T-helper 1 cell (primary cell): ENCODE measurements at regions not wholly inside any gene's neighbourhood (a gene's known extent, or its start where the extent isn't known, plus 50 kb on each side); places are given as distances from the start of the nearest gene placed in this dataset.

Experiments used
- DNase-seq, 5 donors: peaks; one replicate each; pipeline ENCODE4 v3.0.0-alpha.2; 2012 to 2020

DNA sequence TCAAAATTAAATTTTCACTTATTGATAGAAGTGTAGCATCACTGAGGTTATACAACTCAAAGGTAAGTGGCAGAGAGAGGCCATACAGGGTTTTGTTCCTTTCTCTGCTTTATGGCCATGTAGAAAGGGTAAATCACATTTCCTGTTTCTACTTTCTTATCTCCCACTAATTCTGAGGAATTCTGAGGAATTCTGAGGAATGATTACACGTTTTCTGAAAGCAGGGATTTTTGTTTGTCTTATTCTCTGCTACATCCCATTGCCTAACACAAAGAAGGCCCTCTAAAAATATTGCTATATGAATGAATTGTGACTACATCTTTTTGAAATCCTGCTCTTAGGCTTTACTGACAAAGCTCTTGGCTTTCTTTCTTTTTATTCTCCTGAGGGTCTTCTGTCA lies 516.9 kb upstream of the ZNF608 start:
- no peak for DNase-seq

DNA sequence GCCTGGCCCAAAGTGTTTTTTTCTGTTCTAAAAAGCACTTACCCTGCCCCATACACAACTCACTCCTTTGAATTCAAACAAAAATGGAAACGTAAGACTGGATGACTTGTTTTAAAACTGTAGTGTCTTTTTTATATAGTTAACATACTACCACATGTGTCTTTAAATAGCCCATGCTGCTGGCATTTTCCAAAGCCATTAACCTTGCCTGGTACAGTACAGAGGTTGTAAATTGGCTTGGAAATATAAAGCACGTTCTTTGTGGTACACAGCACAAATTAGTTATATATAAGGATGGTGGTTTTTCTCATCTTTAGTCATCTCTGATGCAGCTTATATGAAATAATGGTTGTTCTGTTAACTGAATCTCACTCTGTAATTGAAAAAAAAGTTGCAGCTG lies 519.7 kb upstream of the ZNF608 start:
- no peak for DNase-seq

DNA sequence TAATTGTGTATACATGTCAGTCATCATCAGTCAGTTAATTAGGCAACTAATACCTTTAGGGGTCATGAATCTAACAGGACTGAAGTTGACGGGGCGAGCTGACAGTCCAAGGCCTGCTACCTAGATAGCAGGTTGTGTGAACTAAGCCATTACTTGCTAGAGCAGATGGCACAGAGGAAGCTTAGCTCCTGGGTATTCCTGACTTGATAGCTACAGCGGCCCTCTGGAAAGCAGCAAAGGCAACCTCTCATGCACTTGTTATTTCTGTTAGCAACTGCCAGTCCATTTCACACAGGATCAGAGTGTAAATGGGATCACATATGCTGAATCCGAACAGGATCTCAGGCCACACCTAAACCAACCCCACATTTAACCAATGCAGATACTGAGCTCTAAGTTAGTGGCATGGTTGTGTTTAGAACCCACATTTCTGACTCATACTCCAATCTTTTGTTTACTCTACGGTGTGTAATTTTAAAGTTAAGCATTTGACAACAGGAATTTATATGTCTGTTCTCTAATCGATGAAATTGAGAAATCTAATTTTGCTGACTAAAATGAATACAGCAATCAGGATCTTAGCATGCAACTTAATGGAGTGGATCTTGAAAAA lies 521.3 kb upstream of the ZNF608 start:
- no peak for DNase-seq

DNA sequence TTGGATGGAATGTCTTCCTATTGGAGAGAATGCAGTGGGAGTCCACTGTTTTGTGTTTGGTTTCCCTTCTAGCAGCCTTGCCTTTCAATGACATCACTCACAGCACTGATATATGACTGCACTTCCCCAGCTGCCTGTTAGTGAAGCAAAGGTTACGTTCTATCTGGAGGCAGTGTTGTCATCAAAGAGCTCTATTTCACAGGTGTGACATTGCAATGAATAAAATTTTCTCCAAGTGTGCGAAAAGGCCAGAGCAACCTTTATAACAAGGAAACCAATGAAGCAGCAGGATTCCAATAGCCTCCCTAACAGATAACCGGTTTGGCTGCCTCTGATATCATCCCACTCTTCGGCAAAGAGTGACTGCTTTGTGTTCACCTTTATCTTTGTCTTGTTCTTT lies 523.5 kb upstream of the ZNF608 start:
- DNase-seq: no peak

DNA sequence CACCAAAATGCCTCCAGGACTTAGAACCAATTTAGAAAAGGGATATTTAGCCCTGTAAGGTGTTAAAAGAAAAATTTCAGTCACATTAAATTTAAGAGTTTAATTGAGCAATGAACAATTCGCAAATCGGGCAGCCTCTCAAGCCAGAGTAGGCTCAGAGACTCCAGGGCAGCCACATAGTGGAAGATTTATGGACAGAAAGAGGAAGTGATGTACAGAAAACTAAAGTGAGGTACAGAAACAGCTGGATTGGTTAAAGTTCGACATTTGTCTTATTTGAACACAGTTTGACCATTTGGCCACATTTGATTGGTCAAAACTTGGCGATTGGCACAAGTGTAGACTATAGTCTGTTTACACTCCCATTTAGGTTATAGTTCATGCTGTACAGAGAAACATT lies 525.9 kb upstream of the ZNF608 start:
- no peak for DNase-seq

DNA sequence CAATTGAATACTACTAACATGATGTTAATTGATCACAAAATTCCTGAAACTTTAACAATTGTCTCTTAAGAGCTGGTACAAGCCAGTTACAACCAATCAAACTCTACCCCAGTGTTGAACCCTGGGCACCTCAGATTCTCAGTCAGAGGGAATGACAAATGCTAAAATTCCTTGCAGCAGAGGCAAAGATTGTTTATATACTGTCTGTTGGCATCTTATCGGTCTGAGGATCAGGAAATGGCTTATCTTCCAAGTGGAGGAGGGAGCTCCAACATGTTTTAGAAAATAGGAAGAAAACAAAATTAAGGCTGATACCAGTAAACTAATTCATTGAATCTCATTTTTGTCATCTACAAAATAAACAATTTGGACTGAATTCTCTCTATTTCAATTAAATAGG lies 527.8 kb upstream of the ZNF608 start:
- DNase-seq: no peak

DNA sequence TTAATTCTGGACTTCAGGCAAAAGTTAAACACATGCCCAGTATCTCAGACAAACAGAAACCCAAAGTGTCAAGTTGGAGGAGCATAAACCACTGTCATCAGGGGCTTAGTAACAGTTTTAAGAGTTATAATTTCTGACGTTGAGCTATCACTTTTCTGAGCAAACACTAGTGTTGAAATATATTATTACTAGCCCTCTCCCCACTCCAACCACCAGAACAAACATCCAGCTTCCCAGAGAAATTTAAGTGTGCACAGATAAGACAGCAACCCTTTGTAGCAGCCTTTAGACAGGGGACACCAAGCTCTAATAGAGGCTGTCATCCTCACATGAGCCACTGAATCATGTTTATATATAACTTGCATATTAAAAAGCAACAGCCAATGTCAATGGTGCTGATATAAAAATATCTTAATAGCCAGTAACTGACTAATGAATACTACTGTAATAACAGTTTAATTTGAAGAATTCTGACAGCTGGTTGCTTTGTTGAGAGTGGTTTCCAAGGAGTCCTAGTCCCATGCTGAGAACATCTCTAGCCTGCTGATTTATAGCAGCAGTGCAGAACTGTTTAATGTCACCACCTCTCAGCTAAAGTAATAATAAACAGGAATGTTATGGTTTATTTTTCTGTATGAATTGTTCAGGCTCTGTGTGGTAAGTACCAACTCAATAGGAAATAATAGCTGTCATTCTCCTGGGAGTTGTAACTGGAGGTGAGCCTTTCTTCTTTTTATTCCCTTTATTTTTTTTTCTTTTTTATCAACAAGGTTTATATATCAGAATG lies 528.7 kb upstream of the ZNF608 start:
- no peak for DNase-seq

DNA sequence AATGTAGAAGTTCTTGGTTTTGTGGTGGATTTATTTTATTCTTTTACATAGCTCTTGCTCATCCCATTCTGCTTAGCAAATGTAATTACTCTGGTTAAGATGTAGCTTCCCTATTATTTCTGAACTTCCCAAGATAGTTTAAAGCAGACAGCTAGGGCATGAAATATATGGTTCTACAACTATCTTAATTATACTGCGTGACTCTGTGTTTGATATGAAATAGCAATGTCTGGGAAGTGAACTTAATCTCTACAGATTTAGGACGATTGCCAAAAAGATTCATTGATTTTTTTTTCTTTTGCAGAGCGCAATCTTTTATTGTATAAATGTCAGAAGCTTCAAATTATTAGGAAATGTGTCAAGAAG lies 529.3 kb upstream of the ZNF608 start:
- no peak for DNase-seq

DNA sequence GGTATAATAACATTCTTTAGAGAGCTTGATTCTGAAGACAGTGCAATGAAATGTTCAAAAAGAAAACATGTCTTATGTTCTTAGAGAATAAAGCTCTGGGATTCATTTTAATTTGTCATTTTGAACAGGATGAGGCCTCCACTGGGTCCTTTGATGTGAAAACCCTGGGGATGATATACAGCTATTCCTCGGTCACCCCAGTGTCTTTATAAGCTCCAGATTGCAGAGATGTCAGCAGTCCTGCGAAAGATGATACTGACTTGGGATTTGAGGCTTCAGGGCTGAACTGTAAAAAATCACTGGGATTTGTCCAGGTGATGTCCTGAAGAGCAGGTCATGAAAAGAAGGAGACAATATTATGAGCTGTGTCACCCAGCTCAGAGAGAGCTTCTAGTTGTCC lies 529.7 kb upstream of the ZNF608 start:
- no peak for DNase-seq

DNA sequence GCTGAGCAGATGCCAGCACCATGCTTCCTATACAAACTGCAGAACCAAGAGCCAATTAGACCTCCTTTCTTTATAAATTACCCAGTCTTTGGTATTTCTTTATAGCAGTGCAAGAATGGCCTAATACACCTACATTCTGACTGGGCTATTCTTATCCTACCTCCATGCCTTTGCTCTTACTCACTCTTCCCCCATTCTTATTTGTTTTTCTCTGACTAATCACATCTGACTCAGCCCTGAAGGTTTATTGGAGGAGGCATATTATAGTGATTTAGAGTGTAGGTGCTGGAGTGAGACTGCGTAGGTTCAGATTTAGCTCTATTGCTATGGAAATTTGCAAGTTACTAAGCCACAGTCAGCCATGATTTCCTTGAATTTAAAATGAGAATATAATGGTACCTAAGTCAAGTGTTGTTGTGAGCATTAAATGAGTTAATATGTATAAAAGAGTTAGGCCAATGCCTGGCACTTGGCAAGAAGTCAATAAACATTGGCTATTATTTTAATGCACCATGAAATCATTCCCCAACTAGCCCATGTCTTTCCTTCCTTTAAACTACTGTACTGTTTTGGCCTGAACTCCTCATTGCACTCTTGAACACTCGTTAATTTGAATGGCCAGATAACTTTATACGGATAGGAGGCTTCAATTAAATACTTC lies 531.2 kb upstream of the ZNF608 start:
- DNase-seq: no peak

DNA sequence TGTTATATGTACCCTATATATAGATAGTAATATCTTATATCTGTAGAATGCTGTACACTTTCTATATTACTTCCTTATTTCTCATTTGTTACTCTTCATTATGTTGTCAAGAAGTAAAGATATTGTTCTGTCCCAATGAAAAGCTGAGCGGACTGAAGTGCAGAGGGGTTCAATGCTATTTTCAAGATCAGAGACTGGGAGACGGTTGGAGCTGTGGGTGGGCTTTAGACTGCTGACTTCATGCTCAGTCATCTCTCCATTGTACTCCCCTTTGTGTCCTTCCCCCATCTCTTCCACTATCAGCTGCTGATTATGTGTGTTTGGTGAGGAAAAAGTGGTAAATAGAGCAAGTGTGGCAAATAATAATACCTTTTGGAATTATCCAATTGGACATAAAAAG lies 532.3 kb upstream of the ZNF608 start:
- DNase-seq: no peak

DNA sequence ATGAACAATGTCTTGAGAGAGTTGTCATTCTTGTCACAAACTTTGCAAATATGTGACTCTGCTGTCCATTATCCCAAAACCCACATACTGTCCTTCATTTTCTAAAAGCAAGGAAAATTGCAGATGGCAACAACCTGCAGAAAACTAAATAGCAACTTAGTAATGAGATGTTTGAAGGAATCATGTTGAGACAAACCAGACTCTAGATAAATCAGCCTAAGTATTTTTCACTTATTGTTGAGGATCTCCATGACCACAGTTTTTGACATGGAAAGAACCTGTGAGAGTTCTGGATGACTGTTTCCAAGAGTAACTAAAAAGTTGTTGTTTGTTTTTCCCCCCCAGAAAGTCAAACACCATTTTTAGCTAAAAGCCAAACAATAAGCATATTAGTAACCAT lies 535.2 kb upstream of the ZNF608 start:
- DNase-seq: no peak

DNA sequence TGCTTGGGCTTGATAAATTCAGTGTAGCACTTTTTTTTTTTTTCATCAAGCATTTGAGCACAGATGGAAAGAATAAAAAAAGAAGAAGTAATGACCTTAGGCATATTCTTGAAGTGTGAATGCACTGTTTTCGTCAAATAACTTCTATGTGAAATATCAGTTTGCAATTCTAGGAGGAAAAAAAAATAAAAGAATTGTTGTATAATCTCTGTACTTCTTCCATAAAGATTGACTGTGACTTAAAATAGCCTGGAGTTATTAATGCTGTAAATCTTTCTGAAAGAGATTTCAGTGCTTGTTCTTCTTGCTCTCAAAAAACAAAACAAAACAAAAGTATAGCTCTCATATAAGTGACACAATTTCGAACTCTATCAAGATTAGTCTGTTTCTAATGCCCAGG lies 536.9 kb upstream of the ZNF608 start:
- no peak for DNase-seq

DNA sequence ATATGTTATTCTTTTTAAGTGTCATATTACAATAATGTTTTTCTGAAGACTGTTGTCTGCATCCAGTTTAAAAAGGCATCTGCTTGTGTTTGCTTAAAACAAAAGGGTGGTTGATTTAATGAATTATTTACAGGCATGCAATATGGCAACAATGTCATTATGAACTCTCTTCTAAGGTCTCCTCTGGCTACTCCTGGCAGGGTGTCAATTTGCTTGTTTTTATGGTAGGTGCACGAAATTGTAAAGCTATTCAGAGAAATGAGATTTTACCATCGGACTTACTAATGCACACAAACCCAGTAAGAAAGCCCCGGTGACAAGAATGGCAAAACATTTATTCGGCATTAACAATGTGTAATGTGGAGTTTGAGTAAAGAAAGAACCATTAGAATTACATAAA lies 539.8 kb upstream of the ZNF608 start:
- DNase-seq: no peak

DNA sequence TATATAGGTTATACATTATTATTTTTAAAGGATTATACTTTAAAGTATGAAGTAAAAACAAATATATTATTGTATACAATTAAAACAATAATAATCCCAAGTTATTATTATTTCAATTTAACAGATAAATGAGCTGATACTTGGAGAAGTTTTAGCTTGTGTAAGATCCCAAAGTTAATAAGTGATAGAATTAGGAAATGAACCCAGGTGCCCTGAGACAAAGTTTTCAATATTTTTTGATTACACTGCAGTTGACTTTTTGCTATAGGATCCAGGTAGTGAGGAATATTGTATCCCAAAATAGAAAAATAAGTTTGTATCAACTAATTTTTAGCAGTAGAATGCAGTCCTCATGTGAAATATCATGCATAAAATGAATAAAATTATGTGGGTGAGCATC lies 543.2 kb upstream of the ZNF608 start:
- DNase-seq: no peak

DNA sequence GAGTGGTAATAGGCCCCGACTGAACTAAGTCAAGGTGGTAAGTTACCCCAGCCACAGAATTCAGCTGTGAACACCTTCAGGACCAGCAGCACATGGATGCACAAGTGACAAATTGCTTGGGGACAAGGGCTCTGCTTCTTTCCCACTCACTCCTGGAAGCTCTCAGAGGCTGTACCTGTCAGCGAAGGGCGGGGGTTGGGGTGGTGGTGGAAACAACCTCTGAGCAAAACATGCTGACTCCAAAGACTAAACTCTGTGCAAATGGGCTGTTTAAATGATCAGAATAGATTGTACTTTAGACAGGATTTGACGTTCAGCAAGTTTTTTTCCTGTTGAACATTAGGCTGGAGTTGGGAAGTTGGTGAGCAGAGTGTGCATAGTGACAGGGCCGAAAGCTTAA lies 544.5 kb upstream of the ZNF608 start:
- DNase-seq: no peak

DNA sequence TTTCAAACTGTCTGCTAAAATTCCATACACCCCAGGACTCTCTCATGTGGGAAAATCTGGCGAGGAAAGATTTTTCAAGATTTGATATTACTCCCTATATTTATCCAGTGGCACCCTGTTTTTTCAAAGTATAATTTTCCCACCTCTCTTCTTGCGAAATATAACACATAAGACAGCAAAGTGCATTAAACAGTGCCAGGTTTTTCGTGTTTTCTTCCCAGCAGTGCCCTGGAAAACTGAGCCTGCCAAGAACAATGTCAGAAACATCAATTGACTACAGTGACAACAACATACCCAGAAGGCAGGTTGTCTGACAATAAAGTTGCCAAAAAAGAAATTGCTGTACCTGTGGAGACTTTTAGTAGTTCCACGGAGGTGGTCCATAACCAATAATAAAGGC lies 545.0 kb upstream of the ZNF608 start:
- no peak for DNase-seq

DNA sequence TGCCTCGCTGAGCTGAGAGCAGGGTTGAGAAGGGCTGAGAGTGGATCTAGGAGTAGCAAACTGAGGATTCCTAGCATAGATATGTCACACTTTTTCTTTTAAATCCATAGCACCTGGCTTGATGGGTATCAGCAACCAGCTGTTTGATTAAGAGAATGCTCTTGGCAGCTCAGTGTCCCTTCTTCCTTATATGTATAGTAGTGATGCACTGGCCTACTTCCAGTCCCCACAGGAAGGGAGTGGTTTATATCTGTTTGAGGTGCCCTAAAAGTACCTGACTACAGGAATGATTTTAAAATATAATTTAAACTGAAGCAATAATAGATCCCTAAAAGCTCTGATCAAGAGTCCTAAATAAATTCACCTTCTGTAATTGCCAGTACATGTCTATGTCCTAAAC lies 546.8 kb upstream of the ZNF608 start:
- DNase-seq: no peak

DNA sequence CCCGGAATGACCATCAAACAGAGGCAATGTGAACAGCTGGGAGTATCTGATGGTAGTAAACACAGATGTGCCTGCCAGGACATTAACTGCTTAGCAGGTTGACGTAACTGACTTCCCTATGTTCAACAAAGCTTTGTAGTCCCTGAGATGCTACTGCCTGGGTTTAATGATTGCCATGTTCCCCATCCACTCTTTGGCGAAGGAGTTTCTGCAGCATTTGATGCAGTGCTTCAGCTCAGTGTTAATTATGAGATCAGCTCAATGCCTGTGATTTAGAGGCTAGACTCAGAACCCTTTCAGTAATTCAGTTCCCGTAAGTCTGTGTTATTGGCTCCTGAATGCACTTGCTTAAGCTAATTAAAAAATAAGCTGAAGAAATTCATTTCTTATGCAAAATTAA lies 547.3 kb upstream of the ZNF608 start:
- no peak for DNase-seq

DNA sequence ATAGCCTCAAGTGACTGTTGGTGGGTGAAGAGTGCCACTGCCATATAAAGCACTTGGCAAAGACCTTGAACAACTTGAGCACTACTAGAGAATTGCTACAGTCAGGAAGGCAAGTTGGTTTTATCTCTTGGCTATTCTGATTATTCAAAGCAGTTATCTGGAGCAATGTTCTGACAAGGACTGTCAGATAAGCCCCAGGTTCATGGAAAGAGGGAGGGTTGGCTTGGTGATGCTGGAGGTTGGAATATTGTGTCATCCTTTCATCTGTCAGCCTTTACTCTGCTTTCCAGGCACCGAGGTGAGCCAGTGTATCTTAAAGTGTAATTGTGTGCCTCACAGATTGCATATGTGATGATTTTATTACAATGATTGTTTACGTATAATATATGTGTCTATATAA lies 548.4 kb upstream of the ZNF608 start:
- no peak for DNase-seq

DNA sequence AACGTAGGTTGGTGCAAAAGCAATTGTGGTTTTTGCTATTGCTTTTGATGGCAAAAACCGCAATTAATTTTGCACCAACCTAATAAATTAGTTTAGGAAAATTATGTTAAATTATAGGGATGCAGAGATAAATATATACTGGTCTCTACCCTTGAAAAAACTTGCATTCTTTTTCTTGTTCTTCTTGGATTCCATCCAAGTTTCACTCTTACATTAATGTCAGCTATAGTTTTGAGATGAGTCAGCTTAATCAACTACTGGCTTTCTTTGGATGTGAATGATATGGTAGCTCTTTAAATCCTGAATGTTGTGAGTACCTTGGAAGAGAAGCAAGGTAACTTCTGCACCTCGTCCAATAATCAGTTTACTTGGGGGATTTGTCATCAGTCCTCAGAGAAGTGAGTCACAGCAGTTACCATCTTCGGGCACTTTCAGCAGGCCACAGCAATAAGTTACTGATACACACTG lies 549.0 kb upstream of the ZNF608 start:
- no peak for DNase-seq

DNA sequence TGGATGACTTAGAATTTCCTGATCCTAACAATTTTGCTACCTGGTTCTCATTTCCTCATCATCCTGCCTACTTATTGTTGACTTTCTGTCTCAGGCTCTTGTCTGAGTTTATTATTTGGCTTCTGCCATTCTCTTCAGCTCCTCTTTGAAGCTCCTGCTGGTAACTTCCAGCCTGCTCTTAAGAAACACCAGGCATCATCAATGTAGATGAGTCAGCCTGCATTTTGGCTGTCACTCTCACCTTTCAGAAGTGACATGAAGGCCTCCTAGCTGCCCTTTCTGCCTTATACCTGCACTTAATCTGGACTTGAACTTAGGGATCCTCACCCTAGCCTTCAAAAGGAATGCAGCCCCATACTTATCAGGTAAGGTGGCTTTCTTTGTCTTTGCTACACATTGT lies 551.8 kb upstream of the ZNF608 start:
- no peak for DNase-seq

DNA sequence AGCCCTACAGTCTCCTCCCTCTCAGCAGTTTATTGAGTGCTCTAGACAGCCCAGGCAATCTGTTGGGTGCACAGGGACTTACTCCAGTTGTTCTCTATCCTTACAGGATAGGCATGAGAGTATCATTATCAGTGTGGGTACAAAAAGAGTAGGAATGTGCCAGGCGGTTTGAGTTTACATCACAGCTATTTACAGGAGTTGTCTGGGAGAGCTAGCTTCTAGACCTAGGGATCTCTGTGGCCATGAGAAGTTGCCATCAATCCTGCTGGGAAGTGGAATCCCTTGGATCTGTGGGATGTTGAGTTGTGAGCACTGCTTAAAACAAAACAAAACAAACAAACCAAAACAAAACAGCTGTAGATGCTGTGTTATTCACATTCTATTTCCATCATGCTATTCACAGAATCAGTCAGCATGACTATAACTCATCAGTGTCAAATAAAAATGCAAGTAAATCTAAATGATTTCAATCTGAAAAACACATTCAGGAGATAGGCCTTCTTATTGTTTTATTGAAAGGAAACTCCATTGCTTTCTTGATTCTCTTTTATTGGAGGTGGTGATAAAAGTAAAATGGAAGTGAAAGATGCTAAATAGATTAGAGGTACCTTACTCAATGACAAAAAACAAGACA lies 552.4 kb upstream of the ZNF608 start:
- no peak for DNase-seq

DNA sequence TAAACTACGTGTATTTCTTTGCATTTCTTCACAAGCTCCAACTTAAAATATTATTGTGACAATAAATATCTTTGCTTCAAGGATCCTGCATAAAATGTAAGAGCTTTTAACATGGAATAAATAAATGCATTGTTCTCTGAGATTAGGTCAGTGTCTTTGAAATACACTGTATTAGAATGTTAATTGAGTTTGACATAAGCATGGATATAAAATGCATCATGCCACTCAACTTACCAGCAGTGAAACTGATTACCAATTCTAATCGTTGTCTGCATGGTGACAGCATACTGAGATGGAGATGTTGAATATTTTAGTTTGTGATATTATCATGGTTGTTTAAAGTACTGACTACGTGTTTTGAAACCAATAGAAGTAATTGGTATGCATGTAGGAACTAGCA lies 555.3 kb upstream of the ZNF608 start:
- DNase-seq: no peak
